Thyroid gland (tissue), 4 donors: ENCODE measurements at regions not wholly inside any gene's neighbourhood (a gene's known extent, or its start where the extent isn't known, plus 50 kb on each side); places are given as distances from the start of the nearest gene placed in this dataset.

Experiments
- POLR2A ChIP-seq, 2 donors: fragments of 450-650 bp; IDR thresholded peaks; one replicate each; pipeline ENCODE4 v1.6.1; 2017; ENCODE audit warnings: antibody characterized with exemption in 2 of 2, mild to moderate bottlenecking in 2 of 2, moderate library complexity in 1 of 2
- TF ChIP-seq, protein P1 (sequence below), 6 experiments: fragments of 200-600 bp in 3 of 6; fragments of 450-650 bp in 3 of 6; sonication (generic) in 3 of 6; IDR thresholded peaks; one replicate each; pipeline ENCODE4 v1.5.1; 2016 to 2019; ENCODE audit warnings: antibody characterized with exemption in 6 of 6, mild to moderate bottlenecking in 2 of 6, inconsistent platforms in 1 of 6, moderate library complexity in 1 of 6

DNA sequence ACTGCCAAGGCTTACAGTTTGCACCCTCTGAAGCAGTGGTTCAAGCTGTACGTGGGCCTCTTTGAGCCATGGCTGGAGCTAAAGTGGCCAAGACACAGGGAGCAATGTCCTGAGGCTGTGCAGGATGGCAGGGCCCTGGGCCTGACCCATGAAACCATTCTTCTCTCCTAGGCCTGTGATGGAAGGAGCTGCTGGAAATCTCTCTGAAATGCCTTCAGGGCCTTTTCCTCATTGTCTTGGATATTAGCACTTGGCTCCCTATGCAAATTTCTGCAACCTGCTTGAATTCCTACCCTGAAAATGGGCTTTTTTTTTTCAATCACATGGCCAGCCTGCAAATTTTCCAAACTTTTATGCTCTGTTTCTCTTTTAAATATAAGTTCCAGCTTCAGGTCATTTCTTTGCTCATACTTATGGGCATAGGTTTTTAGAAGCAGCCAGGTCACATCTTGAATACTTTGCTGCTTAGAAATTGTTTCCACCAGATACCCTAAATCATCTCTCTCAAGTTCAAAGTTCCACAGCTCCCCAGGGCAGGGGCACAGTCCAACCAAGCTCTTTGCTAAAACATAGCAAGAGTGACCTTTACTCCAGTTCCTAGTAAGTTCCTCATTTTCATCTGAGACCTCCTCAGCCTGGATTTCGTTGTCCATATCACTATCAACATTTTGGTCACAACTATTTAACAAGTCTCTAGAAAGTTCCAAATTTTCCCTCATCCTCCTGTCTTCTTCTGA is 138.3 kb downstream of the OSTF1 start:
- TF ChIP-seq, protein P1, sequence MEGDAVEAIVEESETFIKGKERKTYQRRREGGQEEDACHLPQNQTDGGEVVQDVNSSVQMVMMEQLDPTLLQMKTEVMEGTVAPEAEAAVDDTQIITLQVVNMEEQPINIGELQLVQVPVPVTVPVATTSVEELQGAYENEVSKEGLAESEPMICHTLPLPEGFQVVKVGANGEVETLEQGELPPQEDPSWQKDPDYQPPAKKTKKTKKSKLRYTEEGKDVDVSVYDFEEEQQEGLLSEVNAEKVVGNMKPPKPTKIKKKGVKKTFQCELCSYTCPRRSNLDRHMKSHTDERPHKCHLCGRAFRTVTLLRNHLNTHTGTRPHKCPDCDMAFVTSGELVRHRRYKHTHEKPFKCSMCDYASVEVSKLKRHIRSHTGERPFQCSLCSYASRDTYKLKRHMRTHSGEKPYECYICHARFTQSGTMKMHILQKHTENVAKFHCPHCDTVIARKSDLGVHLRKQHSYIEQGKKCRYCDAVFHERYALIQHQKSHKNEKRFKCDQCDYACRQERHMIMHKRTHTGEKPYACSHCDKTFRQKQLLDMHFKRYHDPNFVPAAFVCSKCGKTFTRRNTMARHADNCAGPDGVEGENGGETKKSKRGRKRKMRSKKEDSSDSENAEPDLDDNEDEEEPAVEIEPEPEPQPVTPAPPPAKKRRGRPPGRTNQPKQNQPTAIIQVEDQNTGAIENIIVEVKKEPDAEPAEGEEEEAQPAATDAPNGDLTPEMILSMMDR (IDR thresholded peaks at IDR 0.05) = no peak
- no peak for TF ChIP-seq POLR2A (IDR thresholded peaks at IDR 0.05)
